ENCODE measurements at regions not wholly inside any gene's neighbourhood (a gene's known extent, or its start where the extent isn't known, plus 50 kb on each side); places are given as distances from the start of the nearest gene placed in this dataset.

DNA sequence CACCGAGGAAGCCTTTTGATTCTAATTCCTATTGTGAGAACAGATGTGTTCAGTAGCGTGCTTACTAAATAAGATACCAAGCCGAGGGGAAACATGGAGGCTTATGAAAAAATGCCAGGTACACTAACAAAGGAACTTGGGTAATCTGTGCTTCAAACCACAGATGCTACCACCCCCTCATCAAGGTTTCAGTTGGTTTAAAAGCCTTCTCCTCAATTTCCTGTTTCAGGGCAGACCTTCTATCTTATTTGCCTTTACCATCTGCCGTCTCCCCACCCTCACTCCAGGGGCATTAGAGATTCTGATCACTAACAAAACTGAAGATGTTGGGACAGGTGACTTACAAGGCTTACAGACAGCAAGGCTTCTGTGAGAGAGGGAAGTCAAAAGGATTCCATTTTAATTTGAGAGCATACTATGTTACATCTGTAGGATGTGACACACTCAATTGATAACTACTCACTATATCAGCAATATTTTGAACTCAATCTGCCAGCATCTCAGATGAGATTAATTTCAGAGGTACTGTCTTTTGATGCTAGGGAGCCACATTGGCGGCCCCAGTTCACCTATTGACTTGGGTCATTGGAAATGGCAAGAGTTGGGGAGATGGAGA is 60.6 kb upstream of the PLCL2 start:
- no TSS peak for BruUV-seq (replicated peaks)
- Histone ChIP-seq H3K9ac (ENCODE audit: low read length) (no peak overlapping the region), H3K9me3 (ENCODE audit: control insufficient read depth in 1 of 2, insufficient read depth in 1 of 2, low read depth in 1 of 2, low read length in 2 of 2) (no peaks in the 10 kb centered on the region), H3K79me2 (ENCODE audit: insufficient read depth, low read length) (no peaks in the 10 kb centered on the region), H4K20me1 (ENCODE audit: insufficient read depth) (no peaks in the 10 kb centered on the region), H3K9me2 (ENCODE audit: insufficient read depth) (no peaks in the 10 kb centered on the region), H3K4me1 (ENCODE audit: control insufficient read depth in 1 of 2, insufficient read depth in 2 of 2, low read length in 2 of 2) (peaks cover 0 to 4% of the 10 kb centered on the region in 2 experiments; a peak in 1 of 4 replicates), H3K4me3 (replicated peaks in 1 of 2; ENCODE audit: low read depth in 1 of 2, low read length in 2 of 2) (no peak overlapping the region), H3K4me2 (ENCODE audit: low read length) (no peak overlapping the region), H2AFZ (ENCODE audit: low read depth, low read length, poor library complexity, severe bottlenecking) (no peak overlapping the region), H3K27ac (ENCODE audit: low read depth, low read length) (no peak overlapping the region), H3K36me3 (ENCODE audit: control insufficient read depth in 1 of 2, insufficient read depth in 2 of 2, low read length in 2 of 2) (no peaks in the 10 kb centered on the region), H3K27me3 (ENCODE audit: insufficient read depth, low read length) (no peaks in the 10 kb centered on the region)
- intact Hi-C loops (cut with micrococcal nuclease), result loop anchor here (10.0 kb wide), 1 partner anchor 219 kb away; the partner anchor contains the start of gene DAZL
- TF ChIP-seq SP1 (IDR thresholded peaks at IDR 0.05; ENCODE audit: low read depth), result no peak
- no peak for TF ChIP-seq ZFX (IDR thresholded peaks at IDR 0.05)
- TF ChIP-seq CBX3 (IDR thresholded peaks at IDR 0.05; ENCODE audit: low read depth), result no peak
- no peak for TF ChIP-seq POLR2A (IDR thresholded peaks at IDR 0.05; ENCODE audit: borderline replicate concordance, extremely low read depth, insufficient read depth, insufficient read length)
- no peak for TF ChIP-seq ZNF274 (IDR thresholded peaks at IDR 0.05; ENCODE audit: low read depth, low read length)
- TF ChIP-seq, protein P1, sequence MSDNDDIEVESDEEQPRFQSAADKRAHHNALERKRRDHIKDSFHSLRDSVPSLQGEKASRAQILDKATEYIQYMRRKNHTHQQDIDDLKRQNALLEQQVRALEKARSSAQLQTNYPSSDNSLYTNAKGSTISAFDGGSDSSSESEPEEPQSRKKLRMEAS (IDR thresholded peaks at IDR 0.05), result no peak
- TF ChIP-seq YY1 (IDR thresholded peaks at IDR 0.05; ENCODE audit: extremely low read depth, insufficient replicate concordance, low read depth, low read length), result no peak
- no peak for TF ChIP-seq POLR2AphosphoS5 (IDR thresholded peaks at IDR 0.05; ENCODE audit: low read depth, low read length)
- TF ChIP-seq RAD21 (IDR thresholded peaks at IDR 0.05; ENCODE audit: low read depth), result no peak
- TF ChIP-seq EZH2phosphoT487 (IDR thresholded peaks at IDR 0.05; ENCODE audit: borderline replicate concordance), result no peak
- TF ChIP-seq EGR1 (IDR thresholded peaks at IDR 0.05; ENCODE audit: low read depth), result no peak
- TF ChIP-seq TCF7L2 (IDR thresholded peaks at IDR 0.05; ENCODE audit: borderline replicate concordance, extremely low read depth, insufficient read depth, insufficient read length), result no peak
- TF ChIP-seq JUND (IDR thresholded peaks at IDR 0.05), result no peak
- TF ChIP-seq SIN3A (IDR thresholded peaks at IDR 0.05; ENCODE audit: low read depth), result no peak
- no peak for TF ChIP-seq CEBPB (IDR thresholded peaks at IDR 0.05; ENCODE audit: low read depth)
- TF ChIP-seq, protein P2, sequence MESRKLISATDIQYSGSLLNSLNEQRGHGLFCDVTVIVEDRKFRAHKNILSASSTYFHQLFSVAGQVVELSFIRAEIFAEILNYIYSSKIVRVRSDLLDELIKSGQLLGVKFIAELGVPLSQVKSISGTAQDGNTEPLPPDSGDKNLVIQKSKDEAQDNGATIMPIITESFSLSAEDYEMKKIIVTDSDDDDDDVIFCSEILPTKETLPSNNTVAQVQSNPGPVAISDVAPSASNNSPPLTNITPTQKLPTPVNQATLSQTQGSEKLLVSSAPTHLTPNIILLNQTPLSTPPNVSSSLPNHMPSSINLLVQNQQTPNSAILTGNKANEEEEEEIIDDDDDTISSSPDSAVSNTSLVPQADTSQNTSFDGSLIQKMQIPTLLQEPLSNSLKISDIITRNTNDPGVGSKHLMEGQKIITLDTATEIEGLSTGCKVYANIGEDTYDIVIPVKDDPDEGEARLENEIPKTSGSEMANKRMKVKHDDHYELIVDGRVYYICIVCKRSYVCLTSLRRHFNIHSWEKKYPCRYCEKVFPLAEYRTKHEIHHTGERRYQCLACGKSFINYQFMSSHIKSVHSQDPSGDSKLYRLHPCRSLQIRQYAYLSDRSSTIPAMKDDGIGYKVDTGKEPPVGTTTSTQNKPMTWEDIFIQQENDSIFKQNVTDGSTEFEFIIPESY (IDR thresholded peaks at IDR 0.05; ENCODE audit: extremely low read depth, insufficient replicate concordance, low read length), result no peak
- TF ChIP-seq SRF (IDR thresholded peaks at IDR 0.05; ENCODE audit: low read depth), result no peak
- no peak for DNase-seq (ENCODE audit: low read depth, low spot score)
- ATAC-seq, result no peak
- CTCF ChIA-PET, result no interaction called here
- POLR2A ChIA-PET, result no interaction called here
- RAD21 ChIA-PET (ENCODE audit: low non-redundant PET in 1 of 2, low total read pairs in 2 of 2, uncharacterized antibody in 2 of 2, unreplicated experiment in 2 of 2), result no interaction called here

Measured in HCT116 (cell line).